Liver (tissue), 8 donors: ENCODE measurements at regions not wholly inside any gene's neighbourhood (a gene's known extent, or its start where the extent isn't known, plus 50 kb on each side); places are given as distances from the start of the nearest gene placed in this dataset.
"Not testable (repeated sequence)": the region's sequence is repeated elsewhere in the genome, so short reads cannot be mapped to it uniquely, and the experiment has no call there.

Experiments
- DNase-seq: peaks from one replicate; pipeline ENCODE4 v3.0.0-alpha.2; 2017; ENCODE audit warnings: low spot score
- H3K27ac ChIP-seq, 2 donors: one replicate each; pipeline ENCODE4 v1.7.0; 2013; ENCODE audit warnings: inconsistent platforms in 2 of 2, low read length in 2 of 2, control low read depth in 1 of 2, low read depth in 1 of 2, mild to moderate bottlenecking in 1 of 2
- H3K27me3 ChIP-seq, 4 donors: one replicate each; pipeline versions ENCODE4 v1.6.1 to v1.7.0; 2013; ENCODE audit warnings: low read length in 3 of 4, inconsistent platforms in 1 of 4, mild to moderate bottlenecking in 1 of 4, moderate library complexity in 1 of 4; ENCODE audit not compliant: control insufficient read depth in 4 of 4, insufficient read depth in 4 of 4
- H3K36me3 ChIP-seq, 4 donors: one replicate each; pipeline versions ENCODE4 v1.6.1 to v1.7.0; 2013; ENCODE audit warnings: low read length in 3 of 4, mild to moderate bottlenecking in 3 of 4, low read depth in 1 of 4, moderate library complexity in 1 of 4; ENCODE audit not compliant: control insufficient read depth in 4 of 4, insufficient read depth in 3 of 4
- H3K4me1 ChIP-seq, 4 donors: one replicate each; pipeline versions ENCODE4 v1.6.1 to v1.7.0; 2013; ENCODE audit warnings: low read length in 3 of 4, mild to moderate bottlenecking in 3 of 4, moderate library complexity in 1 of 4; ENCODE audit not compliant: control insufficient read depth in 4 of 4, insufficient read depth in 4 of 4
- H3K4me3 ChIP-seq, 3 donors: one replicate each; pipeline versions ENCODE4 v1.6.1 to v1.7.0; 2013; ENCODE audit warnings: low read length in 3 of 3, control low read depth in 1 of 3, low read depth in 1 of 3, mild to moderate bottlenecking in 1 of 3
- H3K9ac ChIP-seq, 2 donors: one replicate each; pipeline ENCODE4 v1.7.0; 2013; ENCODE audit warnings: low read length in 2 of 2, mild to moderate bottlenecking in 2 of 2, moderate library complexity in 2 of 2, control low read depth in 1 of 2, low read depth in 1 of 2
- H3K9me3 ChIP-seq, 4 donors: one replicate each; pipeline versions ENCODE4 v1.6.1 to v1.7.0; 2013; ENCODE audit warnings: low read length in 3 of 4; ENCODE audit not compliant: control insufficient read depth in 4 of 4
- EGR1 ChIP-seq, 2 donors: IDR thresholded peaks; 2 replicates each; pipeline ENCODE4 v1.6.1; 2016 to 2018; ENCODE audit warnings: antibody characterized with exemption in 2 of 2, low read depth in 2 of 2
- FOXA1 ChIP-seq: IDR thresholded peaks from 2 replicates; pipeline ENCODE4 v1.6.1; 2016; ENCODE audit warnings: antibody characterized with exemption
- FOXA2 ChIP-seq: IDR thresholded peaks from 2 replicates; pipeline ENCODE4 v1.6.1; 2016; ENCODE audit warnings: antibody characterized with exemption
- GABPA ChIP-seq, 2 donors: IDR thresholded peaks in 1 of 2; conservative IDR thresholded peaks in 1 of 2; 2 replicates each; pipeline ENCODE4 v1.6.1; 2016; ENCODE audit warnings: antibody characterized with exemption in 2 of 2, mild to moderate bottlenecking in 1 of 2, moderate library complexity in 1 of 2
- HNF4A ChIP-seq, 2 donors: conservative IDR thresholded peaks; 2 replicates each; pipeline ENCODE4 v1.6.1; 2016; ENCODE audit warnings: antibody characterized with exemption in 2 of 2, mild to moderate bottlenecking in 2 of 2
- HNF4G ChIP-seq: IDR thresholded peaks from 2 replicates; pipeline ENCODE4 v1.6.1; 2016; ENCODE audit warnings: antibody characterized with exemption
- JUND ChIP-seq, 2 donors: IDR thresholded peaks; 2 replicates each; pipeline ENCODE4 v1.6.1; 2016; ENCODE audit warnings: antibody characterized with exemption in 2 of 2
- NR2F2 ChIP-seq: IDR thresholded peaks from 2 replicates; pipeline ENCODE4 v1.6.1; 2016; ENCODE audit warnings: antibody characterized with exemption
- RAD21 ChIP-seq, 2 donors: IDR thresholded peaks; 2 replicates each; pipeline ENCODE4 v1.6.1; 2016; ENCODE audit warnings: antibody characterized with exemption in 2 of 2, mild to moderate bottlenecking in 2 of 2
- RXRA ChIP-seq, 2 donors: IDR thresholded peaks; 2 replicates each; pipeline ENCODE4 v1.6.1; 2017 to 2018; ENCODE audit warnings: antibody characterized with exemption in 2 of 2, mild to moderate bottlenecking in 1 of 2
- SP1 ChIP-seq: IDR thresholded peaks from 2 replicates; pipeline ENCODE4 v1.6.1; 2018; ENCODE audit warnings: antibody characterized with exemption, mild to moderate bottlenecking
- TAF1 ChIP-seq: conservative IDR thresholded peaks from 2 replicates; pipeline ENCODE4 v1.6.1; 2016; ENCODE audit warnings: antibody characterized with exemption, mild to moderate bottlenecking
- YY1 ChIP-seq: IDR thresholded peaks from 2 replicates; pipeline ENCODE4 v1.6.1; 2016; ENCODE audit warnings: antibody characterized with exemption, mild to moderate bottlenecking
- WGBS: extraction: QIAGEN DNeasy Blood & Tissue Kit; methylation state at CpG from one replicate; pipeline ENCODE4 v1.1.7; 2013; 5-methylcytosine and 5-hydroxymethylcytosine counted together
- TF ChIP-seq, protein P1 (sequence below): IDR thresholded peaks from 2 replicates; pipeline ENCODE4 v1.6.1; 2016; ENCODE audit warnings: antibody characterized with exemption
- TF ChIP-seq, protein P2 (sequence below): IDR thresholded peaks from 2 replicates; pipeline ENCODE4 v1.6.1; 2016; ENCODE audit warnings: antibody characterized with exemption
- TF ChIP-seq, protein P3 (sequence below): IDR thresholded peaks from 2 replicates; pipeline ENCODE4 v1.6.1; 2016; ENCODE audit warnings: antibody characterized with exemption, mild to moderate bottlenecking
- TF ChIP-seq, protein P4 (sequence below): fragments of 150-350 bp; IDR thresholded peaks from 2 replicates; pipeline ENCODE4 v1.5.1; 2017; ENCODE audit warnings: improper control_type of control experiment, low read depth, low read length; ENCODE audit not compliant: missing input control
- donor health status: healthy.
- donor health status: healthy.
- donor health status: healthy.
- donor health status: healthy.
- donor health status: healthy.

DNA sequence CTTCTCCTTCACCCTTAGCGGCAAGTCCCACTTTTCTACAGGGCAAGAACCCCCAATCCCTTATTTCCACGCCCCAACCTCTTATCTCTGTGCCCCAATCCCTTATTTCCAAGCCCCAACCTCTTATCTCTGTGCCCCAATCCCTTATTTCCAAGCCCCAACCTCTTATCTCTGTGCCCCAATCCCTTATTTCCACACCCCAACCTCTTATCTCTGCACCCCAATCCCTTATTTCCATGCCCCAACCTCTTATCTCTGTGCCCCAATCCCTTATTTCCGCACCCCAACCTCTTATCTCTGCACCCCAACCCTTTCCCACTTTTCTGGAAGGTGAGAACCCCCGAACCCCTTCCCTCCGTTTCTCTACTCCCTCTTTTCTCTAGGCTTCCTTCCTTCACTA is 116.1 kb upstream of the GJE1 start:
- not testable (repeated sequence) for H3K36me3 ChIP-seq, H3K27ac ChIP-seq, H3K4me3 ChIP-seq, DNase-seq, H3K9ac ChIP-seq, H3K27me3 ChIP-seq, H3K4me1 ChIP-seq, H3K9me3 ChIP-seq
- 70% methylated on average over 4 of the region's 5 CpGs for WGBS

DNA sequence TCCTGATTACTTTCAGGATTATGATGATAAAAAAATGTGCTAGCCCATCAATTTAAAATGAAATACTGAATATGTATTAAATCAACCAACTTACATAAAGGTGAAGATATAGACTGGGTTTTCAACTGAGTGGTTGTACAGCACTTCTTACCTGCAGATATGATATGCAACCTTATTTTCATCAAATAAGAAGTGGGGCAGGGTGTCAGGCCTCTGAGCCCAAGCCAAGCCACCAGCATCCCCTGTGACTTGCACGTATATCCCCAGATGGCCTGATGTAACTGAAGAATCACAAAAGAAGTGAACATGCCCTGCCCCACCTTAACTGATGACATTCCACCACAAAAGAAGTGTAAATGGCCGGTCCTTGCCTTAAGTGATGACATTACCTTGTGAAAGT is 117.3 kb upstream of the GJE1 start:
- H3K4me3 ChIP-seq, H3K9ac ChIP-seq, H3K36me3 ChIP-seq, H3K27ac ChIP-seq, H3K27me3 ChIP-seq, DNase-seq, H3K4me1 ChIP-seq, H3K9me3 ChIP-seq: not testable (repeated sequence)
- 55% methylated on average over 2 of the region's 2 CpGs for WGBS

DNA sequence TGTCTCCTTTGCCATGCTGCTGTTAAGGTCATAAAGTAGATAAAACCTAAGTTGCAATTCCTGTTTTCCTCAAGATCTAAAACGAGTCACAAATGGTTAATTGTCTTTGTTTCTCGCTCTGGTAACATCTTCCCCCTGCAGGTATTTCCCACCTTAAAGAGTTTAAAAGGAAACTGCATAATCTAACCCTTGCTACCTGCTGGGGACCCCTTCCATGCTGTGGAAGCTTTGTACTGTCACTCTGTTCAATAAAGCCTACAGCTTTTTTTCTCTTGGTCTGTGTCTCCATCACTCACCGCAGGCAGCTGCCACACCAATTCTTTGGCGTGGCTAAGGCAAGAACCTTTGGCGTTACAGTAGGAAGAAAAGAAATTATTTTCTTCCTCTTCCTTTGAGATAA is 117.7 kb upstream of the GJE1 start:
- Histone ChIP-seq H3K9me3 (no peaks in the 10 kb centered on the region), H3K9ac (no peak overlapping the region), H3K27ac (no peak overlapping the region), H3K27me3 (no peaks in the 10 kb centered on the region), H3K4me3 (no peak overlapping the region), H3K4me1 (no peaks in the 10 kb centered on the region), H3K36me3 (no peaks in the 10 kb centered on the region)
- no peak for DNase-seq
- TF ChIP-seq, protein P1, sequence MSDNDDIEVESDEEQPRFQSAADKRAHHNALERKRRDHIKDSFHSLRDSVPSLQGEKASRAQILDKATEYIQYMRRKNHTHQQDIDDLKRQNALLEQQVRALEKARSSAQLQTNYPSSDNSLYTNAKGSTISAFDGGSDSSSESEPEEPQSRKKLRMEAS = no peak
- TF ChIP-seq RXRA (IDR thresholded peaks at IDR 0.05) (no peak), TAF1 (no peak), HNF4G (no peak), FOXA2 (no peak), EGR1 (IDR thresholded peaks at IDR 0.05; ENCODE audit: low read depth in 2 of 2) (no peak), HNF4A (conservative IDR thresholded peaks at IDR 0.05) (no peak), YY1 (no peak), RAD21 (IDR thresholded peaks at IDR 0.05) (no peak), JUND (IDR thresholded peaks at IDR 0.05) (no peak), SP1 (no peak), GABPA (IDR thresholded peaks at IDR 0.05 in 1 of 2, conservative IDR thresholded peaks at IDR 0.05 in 1 of 2) (no peak), NR2F2 (no peak), FOXA1 (no peak)
- TF ChIP-seq, protein P2, sequence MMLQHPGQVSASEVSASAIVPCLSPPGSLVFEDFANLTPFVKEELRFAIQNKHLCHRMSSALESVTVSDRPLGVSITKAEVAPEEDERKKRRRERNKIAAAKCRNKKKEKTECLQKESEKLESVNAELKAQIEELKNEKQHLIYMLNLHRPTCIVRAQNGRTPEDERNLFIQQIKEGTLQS = no peak
- TF ChIP-seq, protein P3, sequence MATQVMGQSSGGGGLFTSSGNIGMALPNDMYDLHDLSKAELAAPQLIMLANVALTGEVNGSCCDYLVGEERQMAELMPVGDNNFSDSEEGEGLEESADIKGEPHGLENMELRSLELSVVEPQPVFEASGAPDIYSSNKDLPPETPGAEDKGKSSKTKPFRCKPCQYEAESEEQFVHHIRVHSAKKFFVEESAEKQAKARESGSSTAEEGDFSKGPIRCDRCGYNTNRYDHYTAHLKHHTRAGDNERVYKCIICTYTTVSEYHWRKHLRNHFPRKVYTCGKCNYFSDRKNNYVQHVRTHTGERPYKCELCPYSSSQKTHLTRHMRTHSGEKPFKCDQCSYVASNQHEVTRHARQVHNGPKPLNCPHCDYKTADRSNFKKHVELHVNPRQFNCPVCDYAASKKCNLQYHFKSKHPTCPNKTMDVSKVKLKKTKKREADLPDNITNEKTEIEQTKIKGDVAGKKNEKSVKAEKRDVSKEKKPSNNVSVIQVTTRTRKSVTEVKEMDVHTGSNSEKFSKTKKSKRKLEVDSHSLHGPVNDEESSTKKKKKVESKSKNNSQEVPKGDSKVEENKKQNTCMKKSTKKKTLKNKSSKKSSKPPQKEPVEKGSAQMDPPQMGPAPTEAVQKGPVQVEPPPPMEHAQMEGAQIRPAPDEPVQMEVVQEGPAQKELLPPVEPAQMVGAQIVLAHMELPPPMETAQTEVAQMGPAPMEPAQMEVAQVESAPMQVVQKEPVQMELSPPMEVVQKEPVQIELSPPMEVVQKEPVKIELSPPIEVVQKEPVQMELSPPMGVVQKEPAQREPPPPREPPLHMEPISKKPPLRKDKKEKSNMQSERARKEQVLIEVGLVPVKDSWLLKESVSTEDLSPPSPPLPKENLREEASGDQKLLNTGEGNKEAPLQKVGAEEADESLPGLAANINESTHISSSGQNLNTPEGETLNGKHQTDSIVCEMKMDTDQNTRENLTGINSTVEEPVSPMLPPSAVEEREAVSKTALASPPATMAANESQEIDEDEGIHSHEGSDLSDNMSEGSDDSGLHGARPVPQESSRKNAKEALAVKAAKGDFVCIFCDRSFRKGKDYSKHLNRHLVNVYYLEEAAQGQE = no peak
- TF ChIP-seq, protein P4, sequence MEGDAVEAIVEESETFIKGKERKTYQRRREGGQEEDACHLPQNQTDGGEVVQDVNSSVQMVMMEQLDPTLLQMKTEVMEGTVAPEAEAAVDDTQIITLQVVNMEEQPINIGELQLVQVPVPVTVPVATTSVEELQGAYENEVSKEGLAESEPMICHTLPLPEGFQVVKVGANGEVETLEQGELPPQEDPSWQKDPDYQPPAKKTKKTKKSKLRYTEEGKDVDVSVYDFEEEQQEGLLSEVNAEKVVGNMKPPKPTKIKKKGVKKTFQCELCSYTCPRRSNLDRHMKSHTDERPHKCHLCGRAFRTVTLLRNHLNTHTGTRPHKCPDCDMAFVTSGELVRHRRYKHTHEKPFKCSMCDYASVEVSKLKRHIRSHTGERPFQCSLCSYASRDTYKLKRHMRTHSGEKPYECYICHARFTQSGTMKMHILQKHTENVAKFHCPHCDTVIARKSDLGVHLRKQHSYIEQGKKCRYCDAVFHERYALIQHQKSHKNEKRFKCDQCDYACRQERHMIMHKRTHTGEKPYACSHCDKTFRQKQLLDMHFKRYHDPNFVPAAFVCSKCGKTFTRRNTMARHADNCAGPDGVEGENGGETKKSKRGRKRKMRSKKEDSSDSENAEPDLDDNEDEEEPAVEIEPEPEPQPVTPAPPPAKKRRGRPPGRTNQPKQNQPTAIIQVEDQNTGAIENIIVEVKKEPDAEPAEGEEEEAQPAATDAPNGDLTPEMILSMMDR = no peak
- WGBS = 22% methylated on average over 5 of the region's 5 CpGs
